ENCODE measurements at regions not wholly inside any gene's neighbourhood (a gene's known extent, or its start where the extent isn't known, plus 50 kb on each side); places are given as distances from the start of the nearest gene placed in this dataset.

- Histone ChIP-seq H3K27me3 (ENCODE audit: insufficient read depth) (no peaks in the 10 kb centered on the region), H3K4me2 (no peak overlapping the region), H3K9ac (no peak overlapping the region), H3K9me3 (no peaks in the 10 kb centered on the region), H3K36me3 (replicated peaks in 1 of 2; ENCODE audit: control insufficient read depth in 1 of 2, insufficient read depth in 2 of 2, low read length in 1 of 2) (no peaks in the 10 kb centered on the region), H3F3A (replicated peaks; ENCODE audit: insufficient read depth) (no peaks in the 10 kb centered on the region), H3K27ac (ENCODE audit: low read depth in 2 of 2, low read length in 1 of 2) (no peak overlapping the region), H3K4me3 (ENCODE audit: low read depth in 2 of 2, low read length in 1 of 2) (no peak overlapping the region), H2AFZ (ENCODE audit: low read depth) (no peak overlapping the region), H3K9me2 (no peaks in the 10 kb centered on the region), H3K79me2 (ENCODE audit: insufficient read depth) (no peaks in the 10 kb centered on the region), H4K20me1 (ENCODE audit: insufficient read depth) (no peaks in the 10 kb centered on the region), H3K4me1 (ENCODE audit: control insufficient read depth in 1 of 2, insufficient read depth in 2 of 2, low read depth in 1 of 2, low read length in 1 of 2) (peaks cover 0 to 2% of the 10 kb centered on the region in 2 experiments; a peak in 1 of 4 replicates)
- TF ChIP-seq RCOR1 (IDR thresholded peaks at IDR 0.05; ENCODE audit: low read length) = no peak
- TF ChIP-seq GATA2 (CRISPR knock-in tag; IDR thresholded peaks at IDR 0.05) = no peak
- TF ChIP-seq NFIC (IDR thresholded peaks at IDR 0.05; ENCODE audit: borderline replicate concordance) = no peak
- no peak for TF ChIP-seq USF1 (IDR thresholded peaks at IDR 0.05; ENCODE audit: borderline replicate concordance, low read depth)
- TF ChIP-seq IRF3 (IDR thresholded peaks at IDR 0.05; ENCODE audit: low read depth, low read length) = no peak
- TF ChIP-seq FOSL2 (IDR thresholded peaks at IDR 0.05; ENCODE audit: borderline replicate concordance, low read depth) = no peak
- TF ChIP-seq YY1 (IDR thresholded peaks at IDR 0.05; ENCODE audit: low read depth) = no peak
- TF ChIP-seq NRF1 (IDR thresholded peaks at IDR 0.05; ENCODE audit: low read depth, low read length) = no peak
- TF ChIP-seq TEAD4 (IDR thresholded peaks at IDR 0.05; ENCODE audit: borderline replicate concordance, insufficient read depth) = no peak
- no peak for TF ChIP-seq ZBTB33 (IDR thresholded peaks at IDR 0.05; ENCODE audit: borderline replicate concordance, low read depth)
- no peak for TF ChIP-seq SMC3 (IDR thresholded peaks at IDR 0.05; ENCODE audit: low read depth, low read length)
- TF ChIP-seq PBX3 (IDR thresholded peaks at IDR 0.05) = no peak
- no peak for TF ChIP-seq GABPA (IDR thresholded peaks at IDR 0.05; ENCODE audit: low read depth)
- TF ChIP-seq MAX (IDR thresholded peaks at IDR 0.05; ENCODE audit: low read depth) = no peak
- TF ChIP-seq TCF12 (IDR thresholded peaks at IDR 0.05) = no peak
- TF ChIP-seq FOXJ3 (CRISPR knock-in tag; IDR thresholded peaks at IDR 0.05) = no peak
- TF ChIP-seq EZH2phosphoT487 (IDR thresholded peaks at IDR 0.05; ENCODE audit: borderline replicate concordance, low read depth) = no peak
- TF ChIP-seq ELF1 (IDR thresholded peaks at IDR 0.05) = no peak
- TF ChIP-seq REST (IDR thresholded peaks at IDR 0.05; ENCODE audit: low read depth, low read length) = no peak
- TF ChIP-seq USF2 (IDR thresholded peaks at IDR 0.05; ENCODE audit: borderline replicate concordance, low read depth, low read length) = no peak
- ChIA-PET CTCF (interaction anchor here (1.4 kb wide), 1 partner anchor 32 kb away, joined by 4 read pairs; no protein-coding TSS in a partner anchor), POLR2A (no interaction called here)
- 63% methylated on average over 4 of the region's 4 CpGs for WGBS (ENCODE audit: low lambda C conversion rate)
- no peak for DNase-seq
These were observed 292.8 kb downstream of the TBL1XR1 start for GRCh38 chr3:176904506-176904905.

Measured in SK-N-SH (cell line).